GM12891 (cell line): ENCODE measurements at regions not wholly inside any gene's neighbourhood (a gene's known extent, or its start where the extent isn't known, plus 50 kb on each side); places are given as distances from the start of the nearest gene placed in this dataset.

Source experiments
- POLR2A ChIP-seq: IDR thresholded peaks from 2 replicates; pipeline ENCODE4 v1.6.1; 2011; ENCODE audit warnings: low read depth, low read length, control low read depth
- POLR2AphosphoS5 ChIP-seq: IDR thresholded peaks from 2 replicates; pipeline ENCODE4 v1.6.1; 2011; ENCODE audit warnings: low read depth, low read length, control low read depth
- POU2F2 ChIP-seq: IDR thresholded peaks from 2 replicates; pipeline ENCODE4 v1.6.1; 2011; ENCODE audit warnings: low read depth, mild to moderate bottlenecking, control low read depth, low read length, moderate library complexity
- SPI1 ChIP-seq: IDR thresholded peaks from 2 replicates; pipeline ENCODE4 v1.6.1; 2011; ENCODE audit warnings: low read depth, low read length, control low read depth
- TAF1 ChIP-seq: IDR thresholded peaks from 2 replicates; pipeline ENCODE4 v1.6.1; 2011; ENCODE audit warnings: low read depth, low read length, control low read depth

DNA sequence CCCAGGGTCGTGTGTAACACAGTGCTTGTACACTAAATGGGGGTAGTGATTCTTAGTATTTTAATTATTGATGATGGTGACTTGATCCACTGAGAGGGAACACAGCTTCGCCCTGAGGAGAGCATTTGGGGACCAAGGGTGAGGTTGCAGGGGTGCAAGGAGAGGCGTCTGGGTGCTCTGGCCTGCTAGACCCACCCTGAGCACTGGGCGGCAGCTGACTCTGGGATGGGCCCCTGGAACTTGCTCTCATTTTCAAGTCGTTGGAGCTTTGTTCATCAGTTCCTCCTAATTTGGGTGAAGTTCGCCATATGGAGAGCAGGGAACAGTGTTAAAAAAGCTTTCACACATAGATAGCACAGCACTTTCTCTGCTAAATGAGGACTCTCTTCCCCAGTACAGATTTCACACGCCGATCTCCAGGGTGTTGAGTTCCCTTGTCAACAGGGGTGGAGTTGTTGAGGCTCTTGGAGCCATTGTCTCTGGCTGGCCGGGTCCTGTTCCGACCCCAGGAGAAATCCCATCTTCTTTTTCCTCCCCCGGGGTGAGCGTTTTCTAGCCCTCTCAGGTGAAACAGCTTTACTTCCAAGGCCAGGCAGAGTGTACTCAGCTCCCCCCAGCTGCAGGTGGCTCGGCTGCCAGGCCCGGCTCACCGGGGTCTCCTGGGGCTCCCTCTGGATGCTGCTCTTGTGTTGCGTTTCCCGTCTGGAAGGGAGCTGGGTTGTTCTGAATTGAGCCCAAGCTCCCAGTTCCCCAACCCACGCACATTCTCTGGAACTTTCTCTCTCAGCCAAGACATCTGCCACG lies 367.4 kb downstream of the RPS6KC1 start:
- TF ChIP-seq POLR2A, result no peak
- no peak for TF ChIP-seq TAF1
- TF ChIP-seq POLR2AphosphoS5, result no peak
- TF ChIP-seq POU2F2, result no peak
- TF ChIP-seq SPI1, result no peak
